Gastrocnemius medialis (tissue), 4 donors: ENCODE measurements at regions not wholly inside any gene's neighbourhood (a gene's known extent, or its start where the extent isn't known, plus 50 kb on each side); places are given as distances from the start of the nearest gene placed in this dataset.

Experiments used
- POLR2A ChIP-seq, 2 donors: fragments of 450-650 bp; IDR thresholded peaks; one replicate each; pipeline ENCODE4 v1.6.1; 2017; ENCODE audit warnings: antibody characterized with exemption in 2 of 2, mild to moderate bottlenecking in 2 of 2, moderate library complexity in 2 of 2
- TF ChIP-seq, protein P1 (sequence below), 5 experiments: fragments of 450-650 bp in 3 of 5; fragments of 200-600 bp in 2 of 5; sonication (generic) in 2 of 5; IDR thresholded peaks in 4 of 5; conservative IDR thresholded peaks in 1 of 5; 1 replicate in 4 of 5; 2 replicates in 1 of 5; pipeline ENCODE4 v1.5.1; 2016 to 2019; ENCODE audit warnings: antibody characterized with exemption in 5 of 5, mild to moderate bottlenecking in 3 of 5, moderate library complexity in 3 of 5

DNA sequence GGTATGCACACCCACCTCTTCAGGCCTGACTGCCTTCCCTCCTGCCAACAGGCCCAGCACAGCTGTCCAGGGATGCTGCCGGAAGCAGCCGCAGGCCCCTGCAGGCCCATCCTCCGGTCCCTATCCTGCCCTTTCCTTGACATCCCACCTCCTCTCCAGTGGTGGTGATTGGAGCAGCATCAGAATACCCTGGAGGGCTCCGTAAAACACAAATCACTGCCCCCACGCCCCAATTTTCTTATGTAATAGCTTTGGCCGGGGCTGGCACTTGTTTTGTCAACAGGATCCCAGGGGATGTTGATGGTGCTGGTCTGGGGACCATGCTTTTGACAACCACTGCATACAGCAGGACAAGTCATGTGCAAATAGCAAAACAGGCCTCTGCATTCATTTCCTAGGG is 274.5 kb downstream of the GADD45G start:
- no peak for TF ChIP-seq POLR2A (IDR thresholded peaks at IDR 0.05)
- TF ChIP-seq, protein P1, sequence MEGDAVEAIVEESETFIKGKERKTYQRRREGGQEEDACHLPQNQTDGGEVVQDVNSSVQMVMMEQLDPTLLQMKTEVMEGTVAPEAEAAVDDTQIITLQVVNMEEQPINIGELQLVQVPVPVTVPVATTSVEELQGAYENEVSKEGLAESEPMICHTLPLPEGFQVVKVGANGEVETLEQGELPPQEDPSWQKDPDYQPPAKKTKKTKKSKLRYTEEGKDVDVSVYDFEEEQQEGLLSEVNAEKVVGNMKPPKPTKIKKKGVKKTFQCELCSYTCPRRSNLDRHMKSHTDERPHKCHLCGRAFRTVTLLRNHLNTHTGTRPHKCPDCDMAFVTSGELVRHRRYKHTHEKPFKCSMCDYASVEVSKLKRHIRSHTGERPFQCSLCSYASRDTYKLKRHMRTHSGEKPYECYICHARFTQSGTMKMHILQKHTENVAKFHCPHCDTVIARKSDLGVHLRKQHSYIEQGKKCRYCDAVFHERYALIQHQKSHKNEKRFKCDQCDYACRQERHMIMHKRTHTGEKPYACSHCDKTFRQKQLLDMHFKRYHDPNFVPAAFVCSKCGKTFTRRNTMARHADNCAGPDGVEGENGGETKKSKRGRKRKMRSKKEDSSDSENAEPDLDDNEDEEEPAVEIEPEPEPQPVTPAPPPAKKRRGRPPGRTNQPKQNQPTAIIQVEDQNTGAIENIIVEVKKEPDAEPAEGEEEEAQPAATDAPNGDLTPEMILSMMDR (IDR thresholded peaks at IDR 0.05 in 4 of 5, conservative IDR thresholded peaks at IDR 0.05 in 1 of 5) = no peak
